PFSK-1 (cell line): ENCODE measurements at regions not wholly inside any gene's neighbourhood (a gene's known extent, or its start where the extent isn't known, plus 50 kb on each side); places are given as distances from the start of the nearest gene placed in this dataset.

Experiments used
- FOXP2 ChIP-seq: optimal IDR thresholded peaks from 2 replicates; pipeline ENCODE3; 2011; ENCODE audit warnings: borderline replicate concordance, control low read depth, inconsistent platforms; ENCODE audit not compliant: insufficient read depth; ENCODE audit errors: extremely low read length, extremely low read depth
- POLR2AphosphoS5 ChIP-seq: IDR thresholded peaks from 2 replicates; pipeline ENCODE4 v1.6.1; 2012; ENCODE audit warnings: low read depth, mild to moderate bottlenecking, control low read depth, low read length, moderate library complexity
- SIN3A ChIP-seq: IDR thresholded peaks from 2 replicates; pipeline ENCODE4 v1.6.1; 2012; ENCODE audit warnings: mild to moderate bottlenecking, low read length, moderate library complexity, borderline replicate concordance; ENCODE audit not compliant: insufficient read depth
- TAF1 ChIP-seq: IDR thresholded peaks from 2 replicates; pipeline ENCODE4 v1.6.1; 2012; ENCODE audit warnings: low read length, control low read depth, borderline replicate concordance; ENCODE audit not compliant: insufficient read depth
- TF ChIP-seq, protein P1 (sequence below), 2 experiments: IDR thresholded peaks; 2 replicates each; pipeline versions ENCODE4 v1.6.1 to v1.8.0; 2011 to 2012; ENCODE audit warnings: low read depth in 2 of 2, low read length in 2 of 2, control low read depth in 1 of 2, inconsistent platforms in 1 of 2, mild to moderate bottlenecking in 1 of 2, moderate library complexity in 1 of 2; ENCODE audit not compliant: insufficient read depth in 1 of 2

DNA sequence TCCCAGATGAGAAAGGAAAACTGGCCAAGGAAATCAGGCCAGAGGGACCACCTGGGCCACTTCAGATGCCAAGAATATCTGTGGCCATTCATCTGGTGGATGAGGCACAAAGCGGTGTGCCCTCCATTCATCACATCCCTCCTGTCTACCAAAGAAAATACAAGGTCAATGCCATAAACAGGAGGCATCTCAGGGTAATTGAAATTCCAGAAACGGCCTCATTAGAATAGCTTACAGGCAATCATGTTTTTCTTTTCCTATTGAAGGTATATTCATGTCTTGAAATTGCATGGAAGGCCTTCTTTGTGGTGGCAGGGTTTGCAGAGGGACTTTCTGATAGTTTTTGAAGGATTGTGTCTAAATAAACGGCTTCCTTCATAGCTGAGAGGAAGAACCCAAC is 578.3 kb downstream of the HAO1 start:
- TF ChIP-seq POLR2AphosphoS5 (no peak), TAF1 (no peak), FOXP2 (no peak), SIN3A (no peak)
- TF ChIP-seq, protein P1, sequence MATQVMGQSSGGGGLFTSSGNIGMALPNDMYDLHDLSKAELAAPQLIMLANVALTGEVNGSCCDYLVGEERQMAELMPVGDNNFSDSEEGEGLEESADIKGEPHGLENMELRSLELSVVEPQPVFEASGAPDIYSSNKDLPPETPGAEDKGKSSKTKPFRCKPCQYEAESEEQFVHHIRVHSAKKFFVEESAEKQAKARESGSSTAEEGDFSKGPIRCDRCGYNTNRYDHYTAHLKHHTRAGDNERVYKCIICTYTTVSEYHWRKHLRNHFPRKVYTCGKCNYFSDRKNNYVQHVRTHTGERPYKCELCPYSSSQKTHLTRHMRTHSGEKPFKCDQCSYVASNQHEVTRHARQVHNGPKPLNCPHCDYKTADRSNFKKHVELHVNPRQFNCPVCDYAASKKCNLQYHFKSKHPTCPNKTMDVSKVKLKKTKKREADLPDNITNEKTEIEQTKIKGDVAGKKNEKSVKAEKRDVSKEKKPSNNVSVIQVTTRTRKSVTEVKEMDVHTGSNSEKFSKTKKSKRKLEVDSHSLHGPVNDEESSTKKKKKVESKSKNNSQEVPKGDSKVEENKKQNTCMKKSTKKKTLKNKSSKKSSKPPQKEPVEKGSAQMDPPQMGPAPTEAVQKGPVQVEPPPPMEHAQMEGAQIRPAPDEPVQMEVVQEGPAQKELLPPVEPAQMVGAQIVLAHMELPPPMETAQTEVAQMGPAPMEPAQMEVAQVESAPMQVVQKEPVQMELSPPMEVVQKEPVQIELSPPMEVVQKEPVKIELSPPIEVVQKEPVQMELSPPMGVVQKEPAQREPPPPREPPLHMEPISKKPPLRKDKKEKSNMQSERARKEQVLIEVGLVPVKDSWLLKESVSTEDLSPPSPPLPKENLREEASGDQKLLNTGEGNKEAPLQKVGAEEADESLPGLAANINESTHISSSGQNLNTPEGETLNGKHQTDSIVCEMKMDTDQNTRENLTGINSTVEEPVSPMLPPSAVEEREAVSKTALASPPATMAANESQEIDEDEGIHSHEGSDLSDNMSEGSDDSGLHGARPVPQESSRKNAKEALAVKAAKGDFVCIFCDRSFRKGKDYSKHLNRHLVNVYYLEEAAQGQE (IDR thresholded peaks at IDR 0.05; ENCODE audit: insufficient read depth in 1 of 2, low read depth in 2 of 2, low read length in 2 of 2): no peak

- TF ChIP-seq, protein P1 (IDR thresholded peaks at IDR 0.05; ENCODE audit: insufficient read depth in 1 of 2, low read depth in 2 of 2, low read length in 2 of 2): no peak
- no peak for TF ChIP-seq SIN3A
- TF ChIP-seq TAF1: no peak
- no peak for TF ChIP-seq POLR2AphosphoS5
- no peak for TF ChIP-seq FOXP2
These were observed 577.7 kb downstream of the HAO1 start for GRCh38 chr20:7362601-7363000.

DNA sequence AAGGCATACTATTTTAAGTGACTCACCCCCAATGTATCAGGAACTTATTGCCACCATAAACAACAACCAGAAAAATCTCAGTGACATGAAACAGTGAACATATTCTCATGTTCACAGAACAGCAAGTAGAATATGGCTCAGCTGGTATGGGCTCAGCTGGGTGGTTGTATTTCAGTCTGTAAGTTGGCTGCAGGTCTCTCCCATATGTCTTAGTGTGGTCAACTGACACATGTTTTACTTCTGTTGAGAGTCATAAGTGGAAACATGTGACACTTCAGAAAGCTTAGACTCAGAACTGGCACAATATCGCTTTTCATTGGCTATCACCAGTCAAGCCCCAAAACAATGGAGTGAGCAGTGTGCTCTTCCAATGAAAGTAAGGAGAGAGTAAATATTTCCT is 574.1 kb downstream of the HAO1 start:
- TF ChIP-seq, protein P1 (IDR thresholded peaks at IDR 0.05; ENCODE audit: insufficient read depth in 1 of 2, low read depth in 2 of 2, low read length in 2 of 2): no peak
- no peak for TF ChIP-seq TAF1
- no peak for TF ChIP-seq FOXP2
- TF ChIP-seq SIN3A: no peak
- TF ChIP-seq POLR2AphosphoS5: no peak

GRCh38 chr20:7371518-7372163 is 568.6 kb downstream of the HAO1 start:
- TF ChIP-seq POLR2AphosphoS5: no peak
- no peak for TF ChIP-seq TAF1

DNA sequence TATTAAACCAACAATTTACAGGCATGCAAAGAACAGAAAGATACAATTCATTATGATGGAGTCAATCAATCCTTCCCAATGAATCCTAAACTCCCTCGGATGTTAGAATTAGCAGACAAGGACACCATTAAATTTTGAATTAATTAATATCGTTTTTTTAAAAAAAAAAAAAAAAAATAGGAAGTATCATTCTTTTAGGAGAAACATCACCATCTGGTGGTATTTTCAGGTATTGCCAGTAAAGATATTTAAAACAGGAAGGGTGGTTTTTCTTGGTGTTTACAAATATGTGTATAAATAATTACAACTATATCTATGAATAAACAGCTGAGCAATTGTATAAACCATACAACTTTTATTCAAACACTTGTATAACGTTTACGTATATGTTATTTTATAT is 564.4 kb downstream of the HAO1 start:
- no peak for TF ChIP-seq POLR2AphosphoS5

GRCh38 chr20:7378864-7379605 is 561.2 kb downstream of the HAO1 start:
- TF ChIP-seq, protein P1 (IDR thresholded peaks at IDR 0.05; ENCODE audit: insufficient read depth in 1 of 2, low read depth in 2 of 2, low read length in 2 of 2): no peak
- TF ChIP-seq SIN3A: no peak
- TF ChIP-seq FOXP2: no peak
- TF ChIP-seq TAF1: no peak
- no peak for TF ChIP-seq POLR2AphosphoS5
